GM19467 (cell line): ENCODE measurements at regions not wholly inside any gene's neighbourhood (a gene's known extent, or its start where the extent isn't known, plus 50 kb on each side); places are given as distances from the start of the nearest gene placed in this dataset.
"Not testable (repeated sequence)": the region's sequence is repeated elsewhere in the genome, so short reads cannot be mapped to it uniquely, and the experiment has no call there.

Source experiments
- ATAC-seq: cut with Tn5 transposase; IDR thresholded peaks from one replicate; pipeline ENCODE4 v1.9.1; 2021; ENCODE audit warnings: mild to moderate bottlenecking, moderate library complexity; ENCODE audit not compliant: unreplicated experiment

- no peak for ATAC-seq
Observed at GRCh38 chr10:63773962-63774361, 252.8 kb downstream of the REEP3 start.

GRCh38 chr10:63780101-63780500, 258.9 kb downstream of the REEP3 start:
- no peak for ATAC-seq

- no peak for ATAC-seq
Observed at GRCh38 chr10:63781226-63781625, 260.0 kb downstream of the REEP3 start.

GRCh38 chr10:63783882-63784281, 262.7 kb downstream of the REEP3 start:
- ATAC-seq: no peak

- ATAC-seq: no peak
Observed at GRCh38 chr10:63788152-63788821, 267.1 kb downstream of the REEP3 start.

GRCh38 chr10:63795094-63795860, 274.1 kb downstream of the REEP3 start:
- ATAC-seq: no peak

GRCh38 chr10:63798599-63799498, 277.6 kb downstream of the REEP3 start:
- ATAC-seq: no peak

GRCh38 chr10:63799521-63800300, 278.5 kb downstream of the REEP3 start:
- no peak for ATAC-seq

- no peak for ATAC-seq
Observed at GRCh38 chr10:63801166-63801565, 280.0 kb downstream of the REEP3 start.

- no peak for ATAC-seq
Observed at GRCh38 chr10:63806330-63806729, 285.1 kb downstream of the REEP3 start.

GRCh38 chr10:63812501-63812900, 291.3 kb downstream of the REEP3 start:
- ATAC-seq: no peak

GRCh38 chr10:63819753-63820329, 298.6 kb downstream of the REEP3 start:
- no peak for ATAC-seq

GRCh38 chr10:63822496-63822895, 301.3 kb downstream of the REEP3 start:
- ATAC-seq: no peak

GRCh38 chr10:63825111-63825510, 303.9 kb downstream of the REEP3 start:
- ATAC-seq: no peak

GRCh38 chr10:63825766-63826165, 304.6 kb downstream of the REEP3 start:
- no peak for ATAC-seq

- not testable (repeated sequence) for ATAC-seq
Observed at GRCh38 chr10:63827018-63827417, 305.8 kb downstream of the REEP3 start.

- no peak for ATAC-seq
Observed at GRCh38 chr10:63829020-63829419, 307.8 kb downstream of the REEP3 start.

- no peak for ATAC-seq
Observed at GRCh38 chr10:63829573-63830149, 308.5 kb downstream of the REEP3 start.

GRCh38 chr10:63832686-63833085, 311.5 kb downstream of the REEP3 start:
- no peak for ATAC-seq
